H9 (cell line): ENCODE measurements at regions not wholly inside any gene's neighbourhood (a gene's known extent, or its start where the extent isn't known, plus 50 kb on each side); places are given as distances from the start of the nearest gene placed in this dataset.

Source experiments
- DNase-seq: peaks from one replicate; pipeline ENCODE4 v3.0.0-alpha.2; 2017
- H2AFZ ChIP-seq: one replicate; pipeline ENCODE4 v1.6.1; 2013; ENCODE audit warnings: mild to moderate bottlenecking, low read length, control low read depth, moderate library complexity
- H2AK5ac ChIP-seq: 2 replicates; pipeline ENCODE4 v1.6.1; 2013; ENCODE audit warnings: low read length, control low read depth, mixed read lengths; ENCODE audit not compliant: insufficient read length
- H2BK120ac ChIP-seq: one replicate; pipeline ENCODE4 v1.6.1; 2013; ENCODE audit warnings: low read depth, mild to moderate bottlenecking, low read length, control low read depth, inconsistent platforms; ENCODE audit not compliant: poor library complexity, severe bottlenecking
- H2BK12ac ChIP-seq: 2 replicates; pipeline ENCODE4 v1.6.1; 2013; ENCODE audit warnings: low read length, control low read depth, mixed read lengths, low read depth; ENCODE audit not compliant: insufficient read length
- H2BK15ac ChIP-seq: 2 replicates; pipeline ENCODE4 v1.6.1; 2013; ENCODE audit warnings: low read depth, low read length, control low read depth
- H2BK20ac ChIP-seq: one replicate; pipeline ENCODE4 v1.6.1; 2013; ENCODE audit warnings: low read depth, mild to moderate bottlenecking, low read length, control low read depth, inconsistent platforms; ENCODE audit not compliant: poor library complexity, severe bottlenecking
- H2BK5ac ChIP-seq: 2 replicates; pipeline ENCODE4 v1.6.1; 2013; ENCODE audit warnings: low read length, control low read depth, mixed read lengths; ENCODE audit not compliant: insufficient read length
- H3K14ac ChIP-seq: 2 replicates; pipeline ENCODE4 v1.6.1; 2013; ENCODE audit warnings: low read length, control low read depth; ENCODE audit not compliant: insufficient read depth
- H3K18ac ChIP-seq: 2 replicates; pipeline ENCODE4 v1.6.1; 2013; ENCODE audit warnings: low read depth, mild to moderate bottlenecking, mixed read lengths, low read length, control low read depth; ENCODE audit not compliant: insufficient read length
- H3K23ac ChIP-seq: 2 replicates; pipeline ENCODE4 v1.6.1; 2013; ENCODE audit warnings: low read length, control low read depth, mixed read lengths, low read depth; ENCODE audit not compliant: insufficient read length
- H3K23me2 ChIP-seq: 2 replicates; pipeline ENCODE4 v1.6.1; 2013; ENCODE audit warnings: low read depth, mild to moderate bottlenecking, mixed read lengths, low read length, control low read depth; ENCODE audit not compliant: insufficient read length, poor library complexity, severe bottlenecking
- H3K27ac ChIP-seq: 2 replicates; pipeline ENCODE4 v1.5.1; 2013; ENCODE audit warnings: low read length, control low read depth, mixed read lengths, low read depth; ENCODE audit not compliant: insufficient read length
- H3K27me3 ChIP-seq: 2 replicates; pipeline ENCODE4 v1.6.1; 2013; ENCODE audit warnings: low read length, control low read depth, inconsistent platforms; ENCODE audit not compliant: insufficient read depth
- H3K4ac ChIP-seq: 2 replicates; pipeline ENCODE4 v1.6.1; 2013; ENCODE audit warnings: low read depth, mild to moderate bottlenecking, control low read depth, inconsistent platforms, low read length, moderate library complexity
- H3K4me1 ChIP-seq: 2 replicates; pipeline ENCODE4 v1.6.1; 2013; ENCODE audit warnings: low read length, control low read depth, inconsistent platforms; ENCODE audit not compliant: insufficient read depth
- H3K4me2 ChIP-seq: 2 replicates; pipeline ENCODE4 v1.6.1; 2013; ENCODE audit warnings: low read length, control low read depth, mixed read lengths; ENCODE audit not compliant: insufficient read length, insufficient read depth
- H3K56ac ChIP-seq: 2 replicates; pipeline ENCODE4 v1.6.1; 2013; ENCODE audit warnings: low read depth, mild to moderate bottlenecking, mixed read lengths, low read length, control low read depth; ENCODE audit not compliant: insufficient read length
- H3K79me1 ChIP-seq: 2 replicates; pipeline ENCODE4 v1.6.1; 2013; ENCODE audit warnings: low read depth, mild to moderate bottlenecking, moderate library complexity, low read length, control low read depth, inconsistent platforms; ENCODE audit not compliant: insufficient read depth, poor library complexity, severe bottlenecking
- H3K79me2 ChIP-seq: 2 replicates; pipeline ENCODE4 v1.6.1; 2013; ENCODE audit warnings: low read length, control low read depth, inconsistent platforms; ENCODE audit not compliant: insufficient read depth
- H3K9ac ChIP-seq: 2 replicates; pipeline ENCODE4 v1.6.1; 2013; ENCODE audit warnings: low read length, control low read depth, mixed read lengths; ENCODE audit not compliant: insufficient read length; ENCODE audit errors: extremely low read depth
- H3K9me3 ChIP-seq: one replicate; pipeline ENCODE4 v1.6.1; 2013; ENCODE audit warnings: low read depth, low read length, inconsistent platforms; ENCODE audit not compliant: control insufficient read depth
- H3T11ph ChIP-seq: one replicate; pipeline ENCODE4 v1.6.1; 2013; ENCODE audit warnings: mild to moderate bottlenecking, low read length, control low read depth, inconsistent platforms
- H4K20me1 ChIP-seq: one replicate; pipeline ENCODE4 v1.6.1; 2013; ENCODE audit not compliant: control insufficient read depth, insufficient read length, insufficient read depth
- H4K5ac ChIP-seq: 2 replicates; pipeline ENCODE4 v1.6.1; 2013; ENCODE audit warnings: low read depth, mild to moderate bottlenecking, mixed read lengths, low read length, control low read depth; ENCODE audit not compliant: insufficient read length
- H4K8ac ChIP-seq: replicated peaks from 2 replicates; pipeline ENCODE4 v1.6.1; 2013; ENCODE audit warnings: low read length, control low read depth, mixed read lengths, low read depth; ENCODE audit not compliant: insufficient read length
- H4K91ac ChIP-seq: 2 replicates; pipeline ENCODE4 v1.6.1; 2013; ENCODE audit warnings: low read depth, mild to moderate bottlenecking, moderate library complexity, mixed read lengths, low read length, control low read depth; ENCODE audit not compliant: insufficient read length
- H3K27ac Mint-ChIP-seq, 3 experiments: 2 replicates in 2 of 3; 3 replicates in 1 of 3; pipeline ENCODE4 v1.8.0; 2020 to 2021; ENCODE audit warnings: mixed read lengths in 3 of 3, mild to moderate bottlenecking in 1 of 3, moderate library complexity in 1 of 3
- H3K27me3 Mint-ChIP-seq: 2 replicates; pipeline ENCODE4 v1.8.0; 2021; ENCODE audit warnings: low read depth, mild to moderate bottlenecking, moderate library complexity, mixed read lengths
- H3K36me3 Mint-ChIP-seq, 3 experiments: 2 replicates in 2 of 3; 3 replicates in 1 of 3; pipeline ENCODE4 v1.8.0; 2020 to 2021; ENCODE audit warnings: low read depth in 3 of 3, mixed read lengths in 3 of 3; ENCODE audit not compliant: insufficient read depth in 1 of 3
- H3K4me1 Mint-ChIP-seq, 2 experiments: 2 replicates each; pipeline ENCODE4 v1.8.0; 2020; ENCODE audit warnings: mixed read lengths in 2 of 2
- H3K4me3 Mint-ChIP-seq, 2 experiments: 2 replicates in 1 of 2; 3 replicates in 1 of 2; pipeline ENCODE4 v1.8.0; 2020 to 2021; ENCODE audit warnings: mild to moderate bottlenecking in 2 of 2, mixed read lengths in 2 of 2, moderate library complexity in 1 of 2
- H3K9me3 Mint-ChIP-seq, 2 experiments: 2 replicates in 1 of 2; 3 replicates in 1 of 2; pipeline ENCODE4 v1.8.0; 2020; ENCODE audit warnings: mild to moderate bottlenecking in 2 of 2, mixed read lengths in 2 of 2, moderate library complexity in 1 of 2
- WGBS: extraction: QIAGEN DNeasy Blood & Tissue Kit; methylation state at CpG from one replicate; pipeline ENCODE4 v1.1.7; 2013; ENCODE audit warnings: missing lambda C conversion rate, low lambda C conversion rate, mixed read lengths; ENCODE audit not compliant: insufficient read length; ENCODE audit errors: extremely low coverage; 5-methylcytosine and 5-hydroxymethylcytosine counted together
- TF ChIP-seq, protein P1 (sequence below): fragments of 200-600 bp; sonication (generic); conservative IDR thresholded peaks from 3 replicates; pipeline ENCODE4 v1.8.0; 2021; ENCODE audit warnings: antibody characterized with exemption, mild to moderate bottlenecking

DNA sequence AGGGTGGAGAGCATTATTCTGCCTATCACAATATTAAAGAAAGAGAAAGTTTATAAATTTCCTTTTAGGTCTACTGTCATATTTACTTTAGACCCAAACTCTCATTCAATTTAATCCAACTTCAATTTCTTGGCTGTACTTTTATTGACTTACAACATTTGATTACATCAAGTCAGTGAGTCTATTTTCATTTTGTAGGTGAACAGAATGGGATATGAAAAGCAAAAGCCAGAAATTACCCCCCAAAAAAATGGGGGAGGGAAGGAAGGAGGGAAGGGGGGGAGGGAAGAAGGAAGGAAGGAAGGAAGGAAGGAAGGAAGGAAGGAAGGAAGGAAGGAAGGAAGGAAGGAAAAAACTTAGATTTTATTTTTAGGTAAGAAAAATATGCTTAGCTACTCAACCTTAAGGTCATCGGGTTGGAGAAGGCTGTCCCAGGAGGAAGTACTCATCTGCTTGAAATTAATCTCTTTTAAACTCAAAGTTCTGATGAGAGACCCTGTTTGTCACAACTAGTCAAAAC is 320.1 kb upstream of the ATP11B start:
- no peak overlapping the region for H2BK12ac ChIP-seq
- H2AFZ ChIP-seq, result no peak overlapping the region
- H4K91ac ChIP-seq, result no peak overlapping the region
- no peak overlapping the region for H4K8ac ChIP-seq
- H3K4me1 Mint-ChIP-seq, result peaks cover 7 to 12% of the 10 kb centered on the region in 2 experiments
- no peaks in the 10 kb centered on the region for H3K36me3 Mint-ChIP-seq
- no peak overlapping the region for H3K4me3 Mint-ChIP-seq
- H3K4ac ChIP-seq, result no peak overlapping the region
- H2BK20ac ChIP-seq, result no peak overlapping the region
- no peak for DNase-seq
- H3K27ac ChIP-seq, result no peak overlapping the region
- H3K79me1 ChIP-seq, result no peaks in the 10 kb centered on the region
- H3K4me2 ChIP-seq, result no peak overlapping the region
- no peaks in the 10 kb centered on the region for H3K79me2 ChIP-seq
- no peak overlapping the region for H3K9ac ChIP-seq
- no peak overlapping the region for H3T11ph ChIP-seq
- no peak overlapping the region for H2BK15ac ChIP-seq
- H3K27me3 ChIP-seq, result no peaks in the 10 kb centered on the region
- no peaks in the 10 kb centered on the region for H3K4me1 ChIP-seq
- no peaks in the 10 kb centered on the region for H3K9me3 Mint-ChIP-seq
- WGBS, result no CpG with 5 or more reads among the region's 1 CpG
- no peaks in the 10 kb centered on the region for H3K27me3 Mint-ChIP-seq
- H3K14ac ChIP-seq, result no peak overlapping the region
- no peaks in the 10 kb centered on the region for H3K23me2 ChIP-seq
- no peak overlapping the region for H3K56ac ChIP-seq
- H3K27ac Mint-ChIP-seq, result no peak overlapping the region
- TF ChIP-seq, protein P1, sequence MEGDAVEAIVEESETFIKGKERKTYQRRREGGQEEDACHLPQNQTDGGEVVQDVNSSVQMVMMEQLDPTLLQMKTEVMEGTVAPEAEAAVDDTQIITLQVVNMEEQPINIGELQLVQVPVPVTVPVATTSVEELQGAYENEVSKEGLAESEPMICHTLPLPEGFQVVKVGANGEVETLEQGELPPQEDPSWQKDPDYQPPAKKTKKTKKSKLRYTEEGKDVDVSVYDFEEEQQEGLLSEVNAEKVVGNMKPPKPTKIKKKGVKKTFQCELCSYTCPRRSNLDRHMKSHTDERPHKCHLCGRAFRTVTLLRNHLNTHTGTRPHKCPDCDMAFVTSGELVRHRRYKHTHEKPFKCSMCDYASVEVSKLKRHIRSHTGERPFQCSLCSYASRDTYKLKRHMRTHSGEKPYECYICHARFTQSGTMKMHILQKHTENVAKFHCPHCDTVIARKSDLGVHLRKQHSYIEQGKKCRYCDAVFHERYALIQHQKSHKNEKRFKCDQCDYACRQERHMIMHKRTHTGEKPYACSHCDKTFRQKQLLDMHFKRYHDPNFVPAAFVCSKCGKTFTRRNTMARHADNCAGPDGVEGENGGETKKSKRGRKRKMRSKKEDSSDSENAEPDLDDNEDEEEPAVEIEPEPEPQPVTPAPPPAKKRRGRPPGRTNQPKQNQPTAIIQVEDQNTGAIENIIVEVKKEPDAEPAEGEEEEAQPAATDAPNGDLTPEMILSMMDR, result no peak
- no peaks in the 10 kb centered on the region for H4K20me1 ChIP-seq
- no peak overlapping the region for H2AK5ac ChIP-seq
- no peak overlapping the region for H4K5ac ChIP-seq
- no peak overlapping the region for H2BK5ac ChIP-seq
- no peaks in the 10 kb centered on the region for H3K9me3 ChIP-seq
- H3K18ac ChIP-seq, result no peak overlapping the region
- no peak overlapping the region for H2BK120ac ChIP-seq
- no peak overlapping the region for H3K23ac ChIP-seq
